ENCODE measurements at regions not wholly inside any gene's neighbourhood (a gene's known extent, or its start where the extent isn't known, plus 50 kb on each side); places are given as distances from the start of the nearest gene placed in this dataset.
A peak's percentile ranks its signal among the peaks of the same experiment; 100 is the strongest.

DNA sequence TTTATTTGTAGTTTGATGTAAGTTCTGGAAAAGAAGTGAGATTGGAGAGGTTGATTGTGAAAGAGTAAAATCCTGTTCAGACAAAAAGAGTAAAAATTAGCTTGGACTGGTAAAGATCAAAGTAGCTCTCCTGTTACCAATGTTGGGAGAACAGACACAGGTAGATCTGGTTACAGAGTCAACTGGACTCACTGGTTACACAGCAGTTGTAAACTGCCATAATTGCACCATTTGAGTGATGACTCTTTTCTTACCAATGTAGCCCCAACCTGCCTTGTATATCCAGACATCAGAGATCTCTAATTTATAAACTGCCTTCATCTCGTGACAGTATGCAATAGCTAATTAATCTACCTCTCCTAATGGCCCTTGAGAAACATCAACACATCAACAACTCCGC is 165.6 kb upstream of the PRSS16 start:
- TF ChIP-seq SPI1 (IDR thresholded peaks at IDR 0.05; ENCODE audit: low read depth, low read length) = no peak
- FAIRE-seq = no peak

GRCh38 chr6:27088068-27088467 is 159.4 kb upstream of the PRSS16 start:
- TF ChIP-seq POLR2A (IDR thresholded peaks at IDR 0.05; ENCODE audit: low read depth, low read length) (no peak), POU2F2 (IDR thresholded peaks at IDR 0.05; ENCODE audit: low read depth, low read length) (no peak), TAF1 (IDR thresholded peaks at IDR 0.05; ENCODE audit: low read depth, low read length) (no peak), PAX5 (IDR thresholded peaks at IDR 0.05; ENCODE audit: insufficient read depth, low read length, severe bottlenecking) (no peak), SPI1 (IDR thresholded peaks at IDR 0.05; ENCODE audit: low read depth, low read length) (no peak), POLR2AphosphoS5 (IDR thresholded peaks at IDR 0.05; ENCODE audit: low read depth, low read length) (no peak)
- DNase-seq (ENCODE audit: insufficient read length, low spot score) (no peak), FAIRE-seq (no peak)

More for the DNA sequence above, 165.6 kb upstream of the PRSS16 start:
- no peak for DNase-seq (ENCODE audit: insufficient read length, low spot score)

DNA sequence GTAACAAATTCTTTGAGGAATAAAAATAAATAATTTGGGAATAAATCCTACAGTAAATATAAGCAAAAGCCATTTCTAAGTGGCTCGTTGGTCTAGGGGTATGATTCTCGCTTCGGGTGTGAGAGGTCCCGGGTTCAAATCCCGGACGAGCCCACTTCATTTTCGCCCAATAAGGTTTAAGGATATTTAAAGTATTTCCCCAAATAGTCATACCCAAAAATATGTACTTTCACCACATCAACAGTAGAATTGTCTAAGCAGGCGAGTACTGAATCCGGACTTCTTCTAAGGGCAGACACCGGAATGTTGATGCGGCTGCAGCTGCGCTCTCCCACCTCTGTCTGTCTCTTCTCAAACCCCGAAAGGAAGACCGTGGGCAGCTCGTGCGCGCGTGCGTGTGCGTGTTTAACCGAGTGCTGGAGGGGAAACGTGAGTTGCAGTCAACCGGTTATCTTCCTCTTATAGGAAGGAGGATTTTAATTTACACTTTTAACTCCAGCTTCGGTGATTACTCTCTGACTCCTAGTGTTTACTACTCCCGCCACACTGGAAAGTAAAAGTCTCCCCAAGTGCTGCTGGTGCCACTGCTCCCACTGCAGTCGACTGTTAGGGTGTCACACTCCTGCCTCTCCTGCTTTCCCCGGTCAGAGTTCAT is 155.7 kb upstream of the PRSS16 start:
- FAIRE-seq (peak; percentile 91), DNase-seq (ENCODE audit: insufficient read length, low spot score) (no peak)
- no peak for TF ChIP-seq PAX5 (IDR thresholded peaks at IDR 0.05; ENCODE audit: insufficient read depth, low read length, severe bottlenecking)
- no peak for TF ChIP-seq TAF1 (IDR thresholded peaks at IDR 0.05; ENCODE audit: low read depth, low read length)
- no peak for TF ChIP-seq POU2F2 (IDR thresholded peaks at IDR 0.05; ENCODE audit: low read depth, low read length)
- TF ChIP-seq SPI1 (IDR thresholded peaks at IDR 0.05; ENCODE audit: low read depth, low read length) = no peak
- no peak for TF ChIP-seq POLR2A (IDR thresholded peaks at IDR 0.05; ENCODE audit: low read depth, low read length)
- TF ChIP-seq POLR2AphosphoS5 (IDR thresholded peaks at IDR 0.05; ENCODE audit: low read depth, low read length) = no peak

- DNase-seq (ENCODE audit: insufficient read length, low spot score) (no peak), FAIRE-seq (no peak)
- no peak for TF ChIP-seq TAF1 (IDR thresholded peaks at IDR 0.05; ENCODE audit: low read depth, low read length)
- no peak for TF ChIP-seq POU2F2 (IDR thresholded peaks at IDR 0.05; ENCODE audit: low read depth, low read length)
- no peak for TF ChIP-seq POLR2AphosphoS5 (IDR thresholded peaks at IDR 0.05; ENCODE audit: low read depth, low read length)
- no peak for TF ChIP-seq POLR2A (IDR thresholded peaks at IDR 0.05; ENCODE audit: low read depth, low read length)
- no peak for TF ChIP-seq PAX5 (IDR thresholded peaks at IDR 0.05; ENCODE audit: insufficient read depth, low read length, severe bottlenecking)
- no peak for TF ChIP-seq SPI1 (IDR thresholded peaks at IDR 0.05; ENCODE audit: low read depth, low read length)
Observed at GRCh38 chr6:27092316-27092692, 155.2 kb upstream of the PRSS16 start.

- FAIRE-seq (no peak), DNase-seq (ENCODE audit: insufficient read length, low spot score) (no peak)
- TF ChIP-seq PAX5 (IDR thresholded peaks at IDR 0.05; ENCODE audit: insufficient read depth, low read length, severe bottlenecking) (no peak), TAF1 (IDR thresholded peaks at IDR 0.05; ENCODE audit: low read depth, low read length) (no peak), SPI1 (IDR thresholded peaks at IDR 0.05; ENCODE audit: low read depth, low read length) (no peak), POU2F2 (IDR thresholded peaks at IDR 0.05; ENCODE audit: low read depth, low read length) (no peak), POLR2AphosphoS5 (IDR thresholded peaks at IDR 0.05; ENCODE audit: low read depth, low read length) (no peak), POLR2A (IDR thresholded peaks at IDR 0.05; ENCODE audit: low read depth, low read length) (no peak)
Observed at GRCh38 chr6:27095914-27096313, 151.6 kb upstream of the PRSS16 start.

- DNase-seq (ENCODE audit: insufficient read length, low spot score) = no peak
- TF ChIP-seq SPI1 (IDR thresholded peaks at IDR 0.05; ENCODE audit: low read depth, low read length) = no peak
- TF ChIP-seq POLR2AphosphoS5 (IDR thresholded peaks at IDR 0.05; ENCODE audit: low read depth, low read length) = no peak
- TF ChIP-seq POLR2A (IDR thresholded peaks at IDR 0.05; ENCODE audit: low read depth, low read length) = no peak
- TF ChIP-seq PAX5 (IDR thresholded peaks at IDR 0.05; ENCODE audit: insufficient read depth, low read length, severe bottlenecking) = no peak
- TF ChIP-seq TAF1 (IDR thresholded peaks at IDR 0.05; ENCODE audit: low read depth, low read length) = no peak
- TF ChIP-seq POU2F2 (IDR thresholded peaks at IDR 0.05; ENCODE audit: low read depth, low read length) = no peak
Observed at GRCh38 chr6:27096834-27097511, 150.5 kb upstream of the PRSS16 start.

DNA sequence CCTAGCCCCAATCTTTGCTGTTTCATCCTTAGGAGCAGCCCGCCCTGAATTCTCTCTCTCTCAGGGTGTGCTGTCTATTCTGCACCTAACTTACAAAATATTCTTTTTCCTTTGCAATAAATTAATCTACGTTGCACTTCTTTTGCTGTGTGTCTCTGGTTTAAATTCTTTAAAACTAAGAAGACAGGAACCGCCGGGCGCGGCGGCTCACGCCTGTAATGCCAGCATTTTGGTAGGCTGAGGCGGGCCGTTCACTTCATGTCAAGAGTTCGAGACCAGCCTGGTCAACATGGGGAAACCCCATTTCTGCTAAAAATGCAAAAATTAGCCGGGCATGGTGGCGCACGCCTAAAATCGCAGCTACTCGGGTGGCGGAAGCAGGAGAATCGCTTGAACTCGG is 148.5 kb upstream of the PRSS16 start:
- TF ChIP-seq SPI1 (IDR thresholded peaks at IDR 0.05; ENCODE audit: low read depth, low read length) (no peak), POLR2A (IDR thresholded peaks at IDR 0.05; ENCODE audit: low read depth, low read length) (no peak), TAF1 (IDR thresholded peaks at IDR 0.05; ENCODE audit: low read depth, low read length) (no peak), PAX5 (IDR thresholded peaks at IDR 0.05; ENCODE audit: insufficient read depth, low read length, severe bottlenecking) (no peak), POLR2AphosphoS5 (IDR thresholded peaks at IDR 0.05; ENCODE audit: low read depth, low read length) (no peak), POU2F2 (IDR thresholded peaks at IDR 0.05; ENCODE audit: low read depth, low read length) (no peak)
- FAIRE-seq = no peak

More at GRCh38 chr6:27096834-27097511, 150.5 kb upstream of the PRSS16 start:
- FAIRE-seq = no peak

DNA sequence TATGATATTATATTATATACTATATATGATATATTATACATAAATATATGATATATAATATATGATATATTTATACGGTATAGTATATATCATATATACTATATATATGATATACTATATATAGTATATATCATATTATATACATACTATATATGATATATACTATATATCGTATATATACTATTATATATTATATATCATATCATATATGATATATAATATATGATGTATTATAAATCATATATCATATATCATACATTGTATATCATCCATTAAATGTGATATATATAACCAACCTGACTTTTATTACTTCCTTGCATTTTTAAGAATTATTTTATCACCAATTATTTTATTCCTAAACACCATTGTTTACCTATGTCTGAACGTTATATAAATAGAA is 146.6 kb upstream of the PRSS16 start:
- DNase-seq (ENCODE audit: insufficient read length, low spot score) (no peak), FAIRE-seq (no peak)
- TF ChIP-seq POLR2AphosphoS5 (IDR thresholded peaks at IDR 0.05; ENCODE audit: low read depth, low read length) (no peak), POU2F2 (IDR thresholded peaks at IDR 0.05; ENCODE audit: low read depth, low read length) (no peak), POLR2A (IDR thresholded peaks at IDR 0.05; ENCODE audit: low read depth, low read length) (no peak), PAX5 (IDR thresholded peaks at IDR 0.05; ENCODE audit: insufficient read depth, low read length, severe bottlenecking) (no peak), TAF1 (IDR thresholded peaks at IDR 0.05; ENCODE audit: low read depth, low read length) (no peak)

More for the DNA sequence above, 148.5 kb upstream of the PRSS16 start:
- DNase-seq (ENCODE audit: insufficient read length, low spot score) = no peak

- DNase-seq (ENCODE audit: insufficient read length, low spot score) = no peak
- TF ChIP-seq PAX5 (IDR thresholded peaks at IDR 0.05; ENCODE audit: insufficient read depth, low read length, severe bottlenecking) (no peak), SPI1 (IDR thresholded peaks at IDR 0.05; ENCODE audit: low read depth, low read length) (no peak), TAF1 (IDR thresholded peaks at IDR 0.05; ENCODE audit: low read depth, low read length) (no peak), POLR2A (IDR thresholded peaks at IDR 0.05; ENCODE audit: low read depth, low read length) (no peak), POU2F2 (IDR thresholded peaks at IDR 0.05; ENCODE audit: low read depth, low read length) (no peak), POLR2AphosphoS5 (IDR thresholded peaks at IDR 0.05; ENCODE audit: low read depth, low read length) (no peak)
- no peak for FAIRE-seq
Observed at GRCh38 chr6:27101824-27102223, 145.7 kb upstream of the PRSS16 start.

Data from GM12891 (cell line).